GM18498 (cell line): ENCODE measurements at regions not wholly inside any gene's neighbourhood (a gene's known extent, or its start where the extent isn't known, plus 50 kb on each side); places are given as distances from the start of the nearest gene placed in this dataset.

Experiments used
- ATAC-seq: cut with Tn5 transposase; IDR thresholded peaks from one replicate; pipeline ENCODE4 v1.9.1; 2021; ENCODE audit warnings: mild to moderate bottlenecking, moderate library complexity; ENCODE audit not compliant: unreplicated experiment

DNA sequence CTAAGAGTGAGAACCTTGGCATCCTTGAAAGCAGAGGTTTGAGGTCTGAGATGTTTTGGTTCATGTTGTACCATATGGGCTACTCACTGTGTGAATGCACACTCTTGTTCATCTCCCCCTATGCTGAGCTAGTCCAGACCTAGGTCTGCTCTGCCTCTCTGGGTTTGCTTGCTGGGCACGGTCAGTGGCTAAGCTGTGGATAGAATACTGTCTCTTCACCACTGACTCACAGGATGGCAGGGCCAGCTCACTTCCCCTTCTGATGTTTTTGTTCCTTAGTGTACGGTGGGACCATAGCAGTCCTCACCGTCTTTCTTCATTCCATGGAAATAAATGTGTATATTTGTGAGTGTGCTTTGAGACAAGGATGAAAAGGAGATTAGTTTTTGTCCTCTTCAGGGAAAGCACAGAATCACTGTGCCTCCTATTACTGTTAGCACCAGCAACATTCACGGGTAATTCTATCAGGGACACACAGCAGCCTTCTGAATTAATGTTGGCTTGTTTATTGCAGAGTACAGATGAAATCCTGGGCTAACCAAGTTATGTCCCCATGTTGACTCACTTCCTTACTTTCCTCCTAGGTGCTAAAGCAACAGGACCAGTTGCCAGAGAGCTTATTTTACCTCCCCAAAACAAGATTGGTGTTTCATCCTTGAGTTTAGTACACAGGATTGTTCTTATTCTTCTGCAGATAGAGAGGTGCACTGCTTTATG, 56.9 kb upstream of the IVNS1ABP start:
- no peak for ATAC-seq

DNA sequence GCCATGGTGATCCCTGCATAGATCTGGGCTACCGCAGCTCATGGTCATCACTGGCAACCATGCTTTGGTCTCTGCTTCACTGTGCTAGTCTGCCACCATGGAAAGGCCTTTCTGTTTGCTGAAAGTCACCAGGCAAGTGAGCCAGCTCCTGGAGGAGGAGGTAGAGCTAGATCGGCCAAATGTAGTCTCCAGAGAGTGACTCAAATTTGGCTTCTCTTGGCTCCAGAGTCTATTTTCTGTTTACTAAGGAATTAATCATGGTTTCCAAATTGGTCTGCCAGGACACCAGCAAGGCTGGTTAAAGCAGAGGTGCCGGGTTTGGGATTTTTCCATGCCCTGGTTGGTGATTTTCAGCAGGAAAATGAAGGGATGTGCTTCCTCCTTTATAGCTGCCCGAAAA, 52.7 kb upstream of the IVNS1ABP start:
- ATAC-seq = no peak

DNA sequence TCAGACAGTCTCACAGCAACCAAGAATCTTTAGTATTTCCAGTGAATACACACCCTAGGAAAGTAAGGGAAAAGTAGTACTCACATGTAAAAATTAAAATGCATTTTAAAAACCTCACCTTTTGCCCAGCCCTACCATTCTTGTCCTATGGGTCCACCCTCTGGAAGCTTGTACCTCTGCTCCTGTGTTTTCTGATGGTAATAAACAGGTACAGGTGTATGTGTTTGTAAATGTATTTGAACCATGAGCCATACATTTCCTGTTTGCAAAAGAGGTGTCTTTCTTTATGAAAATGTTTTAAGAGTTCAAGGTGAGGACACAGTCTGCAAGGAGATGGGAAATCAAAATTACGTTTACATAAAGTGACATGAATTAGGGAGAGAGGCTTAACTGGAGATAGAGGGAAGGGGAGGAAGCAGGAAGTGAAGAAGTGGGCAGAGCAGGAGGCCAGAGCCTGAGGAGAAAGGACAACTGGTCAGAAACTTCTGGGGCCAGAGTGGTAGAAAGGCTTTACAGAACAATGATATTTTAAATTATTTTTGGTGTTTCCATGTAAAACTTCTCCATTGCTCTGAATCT, 52.0 kb upstream of the IVNS1ABP start:
- ATAC-seq = peak; percentile 5

DNA sequence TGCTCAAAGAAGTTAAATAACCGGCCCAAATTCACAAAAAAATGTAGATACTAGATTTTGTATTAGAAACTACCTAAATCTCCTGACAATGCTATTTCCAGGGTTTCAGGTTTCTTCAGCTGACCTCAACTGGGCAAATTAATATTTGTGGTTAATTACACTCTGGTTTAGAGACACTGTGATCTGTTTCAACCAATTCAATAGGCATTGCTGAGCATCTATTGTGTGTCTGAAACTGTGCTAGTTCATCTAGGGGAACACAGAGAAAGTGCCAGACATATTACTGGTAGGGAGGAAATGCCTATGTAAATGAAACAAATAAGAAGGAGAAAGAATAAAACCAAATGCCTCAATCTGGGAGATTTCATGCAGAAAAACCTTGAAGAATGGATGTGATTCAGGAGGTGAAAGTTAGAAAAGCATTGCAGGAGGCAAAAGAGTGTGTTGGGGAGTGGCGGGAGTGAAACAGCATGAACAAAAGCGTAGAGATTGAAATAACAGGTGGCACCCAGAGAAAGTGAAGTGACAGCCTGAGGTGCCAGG, 51.3 kb upstream of the IVNS1ABP start:
- peak; percentile 55 for ATAC-seq

DNA sequence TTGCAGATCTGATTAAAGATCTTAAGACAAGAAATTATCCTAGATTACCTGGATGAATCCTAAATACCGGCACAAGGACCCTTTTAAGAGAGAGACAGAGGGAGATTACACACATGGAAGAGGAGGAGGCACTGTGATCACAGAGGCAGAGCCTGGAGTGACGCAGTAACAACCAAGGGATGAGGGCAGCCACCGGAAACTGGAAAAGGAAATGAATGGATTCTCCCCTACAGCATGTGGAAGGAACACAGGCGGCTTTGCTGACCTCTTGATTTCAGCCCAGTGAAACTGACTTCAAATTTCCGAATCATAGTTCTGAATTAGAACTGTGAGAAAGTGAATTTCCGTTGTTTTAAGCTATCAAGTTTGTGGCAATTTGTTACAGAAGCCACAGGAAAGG, 50.2 kb upstream of the IVNS1ABP start:
- no peak for ATAC-seq
